ENCODE measurements at regions not wholly inside any gene's neighbourhood (a gene's known extent, or its start where the extent isn't known, plus 50 kb on each side); places are given as distances from the start of the nearest gene placed in this dataset.
A peak's percentile ranks its signal among the peaks of the same experiment; 100 is the strongest.
"Not testable (repeated sequence)": the region's sequence is repeated elsewhere in the genome, so short reads cannot be mapped to it uniquely, and the experiment has no call there.

DNA sequence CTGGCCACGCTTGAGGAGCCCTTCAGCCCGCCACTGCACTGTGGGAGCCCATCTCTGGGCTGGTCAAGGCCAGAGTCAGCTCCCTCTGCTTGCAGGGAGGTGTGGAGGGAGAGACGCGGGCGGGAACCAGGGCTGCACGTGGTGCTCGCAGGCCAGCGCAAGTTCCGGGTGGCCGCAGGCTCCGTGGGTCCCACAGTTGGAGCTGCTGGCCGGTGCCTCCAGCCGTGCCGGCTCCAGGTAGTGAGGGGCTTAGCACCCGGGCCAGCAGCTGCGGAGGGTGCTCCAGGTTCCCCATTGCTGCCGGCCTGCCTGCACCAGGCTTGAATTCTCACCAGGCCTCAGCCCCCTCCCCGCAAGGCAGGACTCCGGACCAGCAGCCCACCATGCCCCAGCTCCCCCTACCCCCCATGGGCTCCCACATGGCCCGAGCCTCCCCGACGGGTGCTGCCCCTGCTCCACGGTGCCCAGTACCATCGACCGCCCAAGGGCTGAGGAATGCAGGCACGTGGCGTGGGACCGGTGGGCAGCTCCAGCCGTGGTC lies 192.8 kb upstream of the IZUMO3 start:
- WGBS (ENCODE audit: insufficient coverage) = 92% methylated on average over 29 of the region's 29 CpGs
- Histone ChIP-seq H3K4me1 (ENCODE audit: control insufficient read depth, insufficient read depth, low read length) (no peaks in the 10 kb centered on the region), H3K27ac (ENCODE audit: low read depth, low read length) (no peak overlapping the region), H3K9me3 (ENCODE audit: control insufficient read depth, insufficient read depth, low read length) (no peaks in the 10 kb centered on the region), H3K27me3 (ENCODE audit: control insufficient read depth, insufficient read depth, low read length) (no peaks in the 10 kb centered on the region), H3K4me3 (ENCODE audit: low read depth, low read length) (no peak overlapping the region), H3K36me3 (ENCODE audit: control insufficient read depth, insufficient read depth, low read length) (no peaks in the 10 kb centered on the region)
- no peak for DNase-seq (ENCODE audit: low read depth in 4 of 6, low spot score in 6 of 6)

DNA sequence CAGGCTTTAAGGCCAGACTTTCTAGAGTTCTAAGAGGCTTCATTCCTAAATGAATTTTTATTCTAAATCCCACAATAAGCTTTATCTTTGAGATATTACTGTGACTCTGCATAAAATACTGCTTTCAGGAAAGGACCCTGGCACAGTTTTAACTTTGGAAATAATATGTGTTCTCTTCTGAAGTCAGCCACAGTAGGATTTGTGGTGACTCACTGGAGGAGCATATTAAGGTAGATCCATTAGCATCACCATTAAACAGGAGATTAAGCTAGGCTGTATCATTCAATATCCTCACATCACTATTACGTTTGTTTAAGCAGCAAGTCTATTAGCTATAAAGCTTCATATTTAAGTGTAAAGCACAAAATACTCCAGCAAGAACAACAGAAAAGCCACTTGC lies 186.1 kb upstream of the IZUMO3 start:
- DNase-seq (ENCODE audit: low read depth in 4 of 6, low spot score in 6 of 6) = peak in 1 of 6 donors; percentile 35
- Histone ChIP-seq H3K9me3 (ENCODE audit: control insufficient read depth, insufficient read depth, low read length) (no peaks in the 10 kb centered on the region), H3K4me3 (ENCODE audit: low read depth, low read length) (no peak overlapping the region), H3K27ac (ENCODE audit: low read depth, low read length) (no peak overlapping the region), H3K36me3 (ENCODE audit: control insufficient read depth, insufficient read depth, low read length) (no peaks in the 10 kb centered on the region), H3K27me3 (ENCODE audit: control insufficient read depth, insufficient read depth, low read length) (no peaks in the 10 kb centered on the region), H3K4me1 (ENCODE audit: control insufficient read depth, insufficient read depth, low read length) (no peaks in the 10 kb centered on the region)
- WGBS (ENCODE audit: insufficient coverage) = no CpG with 5 or more reads among the region's 1 CpG

DNA sequence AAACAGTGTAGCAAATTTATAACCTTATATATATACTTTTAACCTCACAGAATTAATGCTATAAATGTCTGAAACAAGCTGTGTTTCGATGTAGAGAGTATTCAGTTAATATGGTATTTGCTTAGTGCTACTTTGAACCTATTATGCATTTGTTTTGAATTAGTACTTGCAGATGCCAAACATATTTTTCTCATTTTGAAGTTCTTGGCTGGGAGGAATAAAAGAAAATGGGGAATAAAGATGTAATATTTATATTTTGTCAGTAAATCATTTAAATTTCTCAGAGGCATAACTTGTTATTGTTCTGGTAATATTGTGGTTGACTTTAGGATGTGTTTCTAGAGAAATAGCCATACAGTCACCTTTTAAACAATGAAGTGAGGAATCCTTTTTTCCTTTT lies 175.9 kb upstream of the IZUMO3 start:
- Histone ChIP-seq H3K27ac (ENCODE audit: low read depth, low read length) (no peak overlapping the region), H3K4me1 (ENCODE audit: control insufficient read depth, insufficient read depth, low read length) (no peaks in the 10 kb centered on the region), H3K9me3 (ENCODE audit: control insufficient read depth, insufficient read depth, low read length) (no peaks in the 10 kb centered on the region), H3K36me3 (ENCODE audit: control insufficient read depth, insufficient read depth, low read length) (no peaks in the 10 kb centered on the region), H3K4me3 (ENCODE audit: low read depth, low read length) (no peak overlapping the region), H3K27me3 (ENCODE audit: control insufficient read depth, insufficient read depth, low read length) (no peaks in the 10 kb centered on the region)
- WGBS (ENCODE audit: insufficient coverage) = no CpG with 5 or more reads among the region's 1 CpG
- no peak for DNase-seq (ENCODE audit: low read depth in 4 of 6, low spot score in 6 of 6)

- Histone ChIP-seq H3K4me1 (ENCODE audit: control insufficient read depth, insufficient read depth, low read length) (no peaks in the 10 kb centered on the region), H3K9me3 (ENCODE audit: control insufficient read depth, insufficient read depth, low read length) (peaks cover 2% of the 10 kb centered on the region), H3K27ac (ENCODE audit: low read depth, low read length) (no peak overlapping the region), H3K36me3 (ENCODE audit: control insufficient read depth, insufficient read depth, low read length) (no peaks in the 10 kb centered on the region), H3K4me3 (ENCODE audit: low read depth, low read length) (no peak overlapping the region), H3K27me3 (ENCODE audit: control insufficient read depth, insufficient read depth, low read length) (no peaks in the 10 kb centered on the region)
- DNase-seq (ENCODE audit: low read depth in 4 of 6, low spot score in 6 of 6) = peak in 1 of 6 donors; percentile 43
- WGBS (ENCODE audit: insufficient coverage) = no CpG with 5 or more reads among the region's 2 CpGs
Measured at GRCh38 chr9:24712206-24712605, 166.5 kb upstream of the IZUMO3 start.

DNA sequence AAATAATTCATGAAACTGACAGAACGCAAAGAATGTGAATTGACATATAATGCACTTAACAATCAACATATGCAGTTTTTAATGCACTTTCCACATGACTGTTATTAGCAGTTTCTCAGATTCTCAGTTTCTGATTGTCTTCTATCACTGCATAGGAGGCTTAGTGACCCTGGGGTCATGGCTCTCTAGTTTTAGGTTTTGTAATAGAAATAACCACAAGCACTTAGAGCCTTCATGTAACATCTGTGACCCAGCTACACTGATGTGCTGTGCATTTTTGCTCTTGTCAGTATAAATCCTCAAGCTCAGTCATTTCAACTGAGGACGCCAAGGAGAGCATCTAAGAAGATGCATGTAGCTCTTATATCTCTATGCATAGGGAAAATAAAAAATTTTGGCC lies 163.1 kb upstream of the IZUMO3 start:
- Histone ChIP-seq H3K36me3 (ENCODE audit: control insufficient read depth, insufficient read depth, low read length) (no peaks in the 10 kb centered on the region), H3K4me1 (ENCODE audit: control insufficient read depth, insufficient read depth, low read length) (no peaks in the 10 kb centered on the region), H3K27ac (ENCODE audit: low read depth, low read length) (no peak overlapping the region), H3K4me3 (ENCODE audit: low read depth, low read length) (no peak overlapping the region), H3K27me3 (ENCODE audit: control insufficient read depth, insufficient read depth, low read length) (no peaks in the 10 kb centered on the region), H3K9me3 (ENCODE audit: control insufficient read depth, insufficient read depth, low read length) (no peaks in the 10 kb centered on the region)
- WGBS (ENCODE audit: insufficient coverage) = no CpG with 5 or more reads among the region's 2 CpGs
- DNase-seq (ENCODE audit: low read depth in 4 of 6, low spot score in 6 of 6) = no peak

- WGBS (ENCODE audit: insufficient coverage) = no CpG with 5 or more reads among the region's 3 CpGs
Measured at GRCh38 chr9:24698881-24699518, 153.3 kb upstream of the IZUMO3 start.

DNA sequence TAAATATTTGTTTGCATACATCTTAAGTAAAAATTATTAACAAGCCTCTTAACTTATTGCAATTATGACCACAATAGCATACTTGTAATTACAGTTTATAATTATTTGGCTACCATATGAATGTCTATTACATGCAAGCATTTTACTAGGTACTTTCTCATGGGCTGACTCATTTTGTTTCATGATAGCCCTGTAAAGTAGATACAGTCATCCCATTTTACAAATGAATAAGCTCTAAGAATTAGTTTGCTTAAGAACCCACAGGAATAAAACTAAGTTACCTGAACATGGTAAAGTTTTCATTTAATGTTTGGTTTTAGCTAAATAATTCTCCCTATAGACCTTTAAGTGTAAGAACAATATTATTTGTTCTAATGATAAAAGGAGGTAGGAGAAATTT lies 126.6 kb upstream of the IZUMO3 start:
- DNase-seq (ENCODE audit: low read depth in 4 of 6, low spot score in 6 of 6) = no peak
- no peak overlapping the region for H3K4me3 ChIP-seq (ENCODE audit: low read depth, low read length)
- no peaks in the 10 kb centered on the region for H3K9me3 ChIP-seq (ENCODE audit: control insufficient read depth, insufficient read depth, low read length)
- H3K4me1 ChIP-seq (ENCODE audit: control insufficient read depth, insufficient read depth, low read length) = no peaks in the 10 kb centered on the region
- no peaks in the 10 kb centered on the region for H3K36me3 ChIP-seq (ENCODE audit: control insufficient read depth, insufficient read depth, low read length)
- H3K27me3 ChIP-seq (ENCODE audit: control insufficient read depth, insufficient read depth, low read length) = no peaks in the 10 kb centered on the region
- no peak overlapping the region for H3K27ac ChIP-seq (ENCODE audit: low read depth, low read length)

More at GRCh38 chr9:24698881-24699518, 153.3 kb upstream of the IZUMO3 start:
- Histone ChIP-seq H3K4me3 (ENCODE audit: low read depth, low read length) (no peak overlapping the region), H3K36me3 (ENCODE audit: control insufficient read depth, insufficient read depth, low read length) (no peaks in the 10 kb centered on the region), H3K4me1 (ENCODE audit: control insufficient read depth, insufficient read depth, low read length) (no peaks in the 10 kb centered on the region), H3K27ac (ENCODE audit: low read depth, low read length) (no peak overlapping the region), H3K9me3 (ENCODE audit: control insufficient read depth, insufficient read depth, low read length) (no peaks in the 10 kb centered on the region), H3K27me3 (ENCODE audit: control insufficient read depth, insufficient read depth, low read length) (no peaks in the 10 kb centered on the region)
- DNase-seq (ENCODE audit: low read depth in 4 of 6, low spot score in 6 of 6) = peak in 1 of 6 donors; percentile 24

DNA sequence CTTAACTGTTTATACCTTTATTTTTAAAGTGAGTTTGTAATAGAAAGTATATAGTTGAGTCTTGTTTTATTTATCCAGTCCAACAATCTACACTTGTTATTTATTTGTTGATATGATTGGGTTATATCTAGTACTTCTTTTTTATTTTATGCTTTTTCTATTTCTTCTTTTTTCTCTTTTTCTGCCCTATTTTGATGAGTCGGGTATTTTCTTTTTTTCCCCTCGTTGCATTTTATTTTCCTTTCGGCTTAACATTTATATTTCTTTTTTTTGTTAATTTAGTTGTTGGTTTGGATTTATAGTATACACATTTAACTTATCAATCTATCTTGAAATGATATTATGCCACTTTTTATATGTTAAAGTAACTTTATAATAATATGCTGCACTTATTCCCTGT lies 111.7 kb upstream of the IZUMO3 start:
- no peaks in the 10 kb centered on the region for H3K9me3 ChIP-seq (ENCODE audit: control insufficient read depth, insufficient read depth, low read length)
- WGBS (ENCODE audit: insufficient coverage) = no CpG with 5 or more reads among the region's 3 CpGs
- no peak overlapping the region for H3K27ac ChIP-seq (ENCODE audit: low read depth, low read length)
- DNase-seq (ENCODE audit: low read depth in 4 of 6, low spot score in 6 of 6) = no peak
- no peak overlapping the region for H3K4me3 ChIP-seq (ENCODE audit: low read depth, low read length)
- no peaks in the 10 kb centered on the region for H3K27me3 ChIP-seq (ENCODE audit: control insufficient read depth, insufficient read depth, low read length)
- no peaks in the 10 kb centered on the region for H3K36me3 ChIP-seq (ENCODE audit: control insufficient read depth, insufficient read depth, low read length)
- H3K4me1 ChIP-seq (ENCODE audit: control insufficient read depth, insufficient read depth, low read length) = no peaks in the 10 kb centered on the region

DNA sequence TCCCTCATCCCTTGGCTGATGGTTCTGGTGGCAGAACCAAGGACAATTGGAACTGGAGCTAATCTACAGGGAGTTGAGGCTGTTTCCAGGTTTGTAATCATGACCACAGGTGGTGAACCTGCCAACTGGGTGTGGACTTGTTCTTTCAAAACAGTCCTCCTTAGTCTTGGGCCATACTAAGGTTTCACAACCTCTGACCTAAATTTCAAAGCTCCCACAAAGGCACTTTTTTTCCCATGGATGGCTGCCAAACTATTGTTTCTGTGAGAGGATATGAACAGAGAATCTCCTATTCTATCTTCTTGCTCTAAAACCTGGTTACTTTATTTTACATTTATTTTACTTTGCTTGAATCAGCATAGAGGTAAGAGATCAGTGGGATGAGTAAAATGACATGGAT lies 106.5 kb upstream of the IZUMO3 start:
- Histone ChIP-seq H3K9me3 (ENCODE audit: control insufficient read depth, insufficient read depth, low read length) (peaks cover 12% of the 10 kb centered on the region), H3K36me3 (ENCODE audit: control insufficient read depth, insufficient read depth, low read length) (no peaks in the 10 kb centered on the region), H3K4me3 (ENCODE audit: low read depth, low read length) (no peak overlapping the region)

GRCh38 chr9:24628809-24629208 lies 83.1 kb upstream of the IZUMO3 start:
- H3K27me3 ChIP-seq (ENCODE audit: control insufficient read depth, insufficient read depth, low read length) = not testable (repeated sequence)
- no CpG with 5 or more reads among the region's 3 CpGs for WGBS (ENCODE audit: insufficient coverage)

More for the DNA sequence above, 106.5 kb upstream of the IZUMO3 start:
- DNase-seq (ENCODE audit: low read depth in 4 of 6, low spot score in 6 of 6) = no peak
- no peak overlapping the region for H3K27ac ChIP-seq (ENCODE audit: low read depth, low read length)
- H3K27me3 ChIP-seq (ENCODE audit: control insufficient read depth, insufficient read depth, low read length) = no peaks in the 10 kb centered on the region
- H3K4me1 ChIP-seq (ENCODE audit: control insufficient read depth, insufficient read depth, low read length) = no peaks in the 10 kb centered on the region

More at GRCh38 chr9:24628809-24629208, 83.1 kb upstream of the IZUMO3 start:
- H3K4me3 ChIP-seq (ENCODE audit: low read depth, low read length); H3K9me3 ChIP-seq (ENCODE audit: control insufficient read depth, insufficient read depth, low read length); DNase-seq (ENCODE audit: low read depth in 4 of 6, low spot score in 6 of 6); H3K4me1 ChIP-seq (ENCODE audit: control insufficient read depth, insufficient read depth, low read length); H3K27ac ChIP-seq (ENCODE audit: low read depth, low read length); H3K36me3 ChIP-seq (ENCODE audit: control insufficient read depth, insufficient read depth, low read length): not testable (repeated sequence)
